ENCODE measurements at regions not wholly inside any gene's neighbourhood (a gene's known extent, or its start where the extent isn't known, plus 50 kb on each side); places are given as distances from the start of the nearest gene placed in this dataset.

GRCh38 chr7:17520941-17521340 lies 222.5 kb downstream of the AHR start:
- no peak for DNase-seq

GRCh38 chr7:17521437-17521836 lies 223.0 kb downstream of the AHR start:
- DNase-seq: peak in 1 of 3 donors; percentile 55

- DNase-seq: no peak
These were observed 225.6 kb downstream of the AHR start for GRCh38 chr7:17523813-17524739.

- DNase-seq: peak in 1 of 3 donors; percentile 61
These were observed 226.3 kb downstream of the AHR start for GRCh38 chr7:17524746-17525145.

- DNase-seq: no peak
These were observed 228.2 kb downstream of the AHR start for GRCh38 chr7:17526621-17527020.

GRCh38 chr7:17528636-17529035 lies 230.2 kb downstream of the AHR start:
- DNase-seq: no peak

GRCh38 chr7:17530244-17530643 lies 231.8 kb downstream of the AHR start:
- DNase-seq: no peak

GRCh38 chr7:17530741-17531421 lies 232.4 kb downstream of the AHR start:
- no peak for DNase-seq

- DNase-seq: peak in 1 of 3 donors; percentile 81
These were observed 234.5 kb downstream of the AHR start for GRCh38 chr7:17532861-17533404.

- DNase-seq: no peak
These were observed 235.9 kb downstream of the AHR start for GRCh38 chr7:17534348-17534747.

GRCh38 chr7:17535776-17536175 lies 237.3 kb downstream of the AHR start:
- DNase-seq: no peak

GRCh38 chr7:17544401-17544800 lies 245.9 kb downstream of the AHR start:
- DNase-seq: no peak

- no peak for DNase-seq
These were observed 246.9 kb downstream of the AHR start for GRCh38 chr7:17545348-17545747.

GRCh38 chr7:17546189-17546588 lies 247.7 kb downstream of the AHR start:
- DNase-seq: no peak

GRCh38 chr7:17546592-17546991 lies 248.1 kb downstream of the AHR start:
- DNase-seq: no peak

GRCh38 chr7:17548014-17548653 lies 249.7 kb downstream of the AHR start:
- DNase-seq: no peak

GRCh38 chr7:17549406-17549805 lies 251.0 kb downstream of the AHR start:
- no peak for DNase-seq

- no peak for DNase-seq
These were observed 253.9 kb downstream of the AHR start for GRCh38 chr7:17552373-17552772.

GRCh38 chr7:17552952-17553351 lies 254.5 kb downstream of the AHR start:
- DNase-seq: no peak

GRCh38 chr7:17554341-17555015 lies 256.0 kb downstream of the AHR start:
- no peak for DNase-seq

- DNase-seq: peak in 1 of 3 donors; percentile 26
These were observed 257.9 kb downstream of the AHR start for GRCh38 chr7:17556247-17556956.
